ENCODE measurements at regions not wholly inside any gene's neighbourhood (a gene's known extent, or its start where the extent isn't known, plus 50 kb on each side); places are given as distances from the start of the nearest gene placed in this dataset.

DNA sequence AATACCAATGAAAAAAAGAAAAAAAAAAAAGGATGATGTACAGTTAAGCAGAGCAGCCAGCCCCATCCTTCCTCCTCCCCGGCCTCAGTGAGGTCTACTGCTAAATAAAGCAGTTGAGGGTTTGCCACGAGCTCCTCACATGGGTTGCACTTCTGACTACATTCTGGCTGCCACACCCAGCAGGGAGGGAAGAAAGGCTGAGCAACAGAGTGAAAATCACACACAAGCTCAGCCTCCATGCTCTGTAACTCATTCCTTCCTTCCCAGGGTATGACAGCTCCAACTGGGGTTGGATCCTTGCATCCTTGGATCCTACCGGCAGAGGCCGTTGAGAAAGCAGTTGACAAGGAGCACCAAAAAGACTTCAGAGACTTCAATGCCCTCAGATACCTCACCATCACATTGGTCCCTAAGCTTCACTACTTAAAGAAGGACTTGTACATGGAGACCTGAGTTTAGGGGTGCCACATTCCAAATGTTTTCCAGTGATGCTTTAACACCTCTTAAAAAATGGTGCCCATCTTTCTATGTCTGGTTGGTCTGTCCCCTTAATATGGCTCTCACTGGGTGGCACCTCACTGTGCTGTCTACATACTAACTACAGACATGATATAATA is 52.9 kb upstream of the PIK3CG start:
- no peak for DNase-seq

DNA sequence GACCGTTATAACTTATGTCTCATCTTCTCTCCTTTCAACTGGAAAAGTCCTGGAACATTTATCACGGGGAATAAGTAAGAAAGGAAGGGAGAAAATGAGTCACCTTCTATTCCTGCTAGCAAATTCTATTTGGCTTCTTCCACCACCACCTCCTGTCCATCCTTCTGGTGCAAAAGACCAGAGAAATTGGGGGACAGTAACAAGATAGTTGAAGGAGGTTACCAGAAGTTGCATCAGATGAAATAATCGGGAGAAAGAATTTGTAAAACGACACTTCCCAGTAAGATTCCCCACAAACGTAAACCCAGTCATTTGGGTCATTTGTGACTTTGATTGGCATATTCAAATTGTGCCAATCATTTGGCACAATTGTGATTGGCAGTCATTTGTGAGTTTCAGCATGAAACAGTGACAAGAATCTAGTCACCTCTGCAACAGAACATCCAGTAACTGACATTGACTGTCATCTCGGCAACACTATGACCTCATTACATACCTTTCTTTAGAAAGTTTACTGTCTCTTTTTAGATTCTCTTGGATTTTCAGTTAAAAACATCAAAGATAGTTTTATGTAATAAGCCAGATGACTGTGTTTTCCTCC is 51.3 kb upstream of the PIK3CG start:
- DNase-seq: no peak

DNA sequence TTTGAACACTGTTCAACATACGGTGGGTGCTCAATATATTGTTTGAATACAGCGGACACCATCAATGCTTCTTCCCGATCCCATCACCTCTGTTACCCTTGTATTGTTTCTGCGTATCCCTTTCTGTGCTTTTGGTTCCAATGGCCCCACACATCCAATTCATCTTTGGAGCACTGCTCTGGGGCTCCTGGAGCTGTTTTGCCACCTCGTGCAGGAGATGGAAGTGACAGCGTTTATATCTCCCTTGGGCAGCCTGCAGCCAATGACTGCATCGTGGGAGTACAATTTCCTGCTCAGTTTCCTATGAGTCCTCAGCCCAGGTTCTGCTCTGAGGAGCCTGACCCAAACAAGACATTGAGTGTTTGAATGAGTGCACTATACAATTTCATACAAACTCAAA is 50.2 kb upstream of the PIK3CG start:
- no peak for DNase-seq

All from amniotic stem cell (primary cell).